Upper lobe of left lung (tissue), 4 donors: ENCODE measurements at regions not wholly inside any gene's neighbourhood (a gene's known extent, or its start where the extent isn't known, plus 50 kb on each side); places are given as distances from the start of the nearest gene placed in this dataset.

ENCODE experiments used
- POLR2A ChIP-seq, 4 donors: fragments of 450-650 bp; IDR thresholded peaks; one replicate each; pipeline ENCODE4 v1.5.1; 2016 to 2017; ENCODE audit warnings: antibody characterized with exemption in 4 of 4, mild to moderate bottlenecking in 2 of 4
- POLR2AphosphoS5 ChIP-seq, 2 donors: sonication (generic); formaldehyde crosslinking; IDR thresholded peaks; one replicate each; pipeline ENCODE4 v1.5.1; 2017; ENCODE audit warnings: antibody characterized with exemption in 2 of 2
- TF ChIP-seq, protein P1 (sequence below), 6 experiments: fragments of 450-650 bp in 4 of 6; fragments of 200-600 bp in 2 of 6; sonication (generic) in 2 of 6; IDR thresholded peaks; one replicate each; pipeline ENCODE4 v1.5.1; 2016 to 2019; ENCODE audit warnings: antibody characterized with exemption in 6 of 6

DNA sequence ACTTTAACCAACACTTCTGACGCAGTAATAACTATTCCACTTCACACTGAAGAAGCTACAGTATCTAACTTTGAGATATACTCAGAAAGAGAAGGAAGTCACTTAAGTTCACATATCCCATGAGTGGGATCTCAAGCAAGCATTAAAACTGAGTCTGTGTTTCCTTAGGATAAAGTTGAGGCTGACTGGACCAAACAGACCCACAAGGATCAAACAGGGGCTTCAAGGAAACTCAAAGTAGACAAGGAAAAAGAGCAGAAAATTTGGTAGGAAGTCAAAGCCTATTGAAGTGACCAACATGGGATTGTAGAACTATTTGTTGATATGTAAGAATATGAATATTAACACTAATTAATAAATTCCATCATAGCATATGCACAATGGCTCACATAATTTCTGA, 294.9 kb downstream of the ADGB start:
- TF ChIP-seq, protein P1, sequence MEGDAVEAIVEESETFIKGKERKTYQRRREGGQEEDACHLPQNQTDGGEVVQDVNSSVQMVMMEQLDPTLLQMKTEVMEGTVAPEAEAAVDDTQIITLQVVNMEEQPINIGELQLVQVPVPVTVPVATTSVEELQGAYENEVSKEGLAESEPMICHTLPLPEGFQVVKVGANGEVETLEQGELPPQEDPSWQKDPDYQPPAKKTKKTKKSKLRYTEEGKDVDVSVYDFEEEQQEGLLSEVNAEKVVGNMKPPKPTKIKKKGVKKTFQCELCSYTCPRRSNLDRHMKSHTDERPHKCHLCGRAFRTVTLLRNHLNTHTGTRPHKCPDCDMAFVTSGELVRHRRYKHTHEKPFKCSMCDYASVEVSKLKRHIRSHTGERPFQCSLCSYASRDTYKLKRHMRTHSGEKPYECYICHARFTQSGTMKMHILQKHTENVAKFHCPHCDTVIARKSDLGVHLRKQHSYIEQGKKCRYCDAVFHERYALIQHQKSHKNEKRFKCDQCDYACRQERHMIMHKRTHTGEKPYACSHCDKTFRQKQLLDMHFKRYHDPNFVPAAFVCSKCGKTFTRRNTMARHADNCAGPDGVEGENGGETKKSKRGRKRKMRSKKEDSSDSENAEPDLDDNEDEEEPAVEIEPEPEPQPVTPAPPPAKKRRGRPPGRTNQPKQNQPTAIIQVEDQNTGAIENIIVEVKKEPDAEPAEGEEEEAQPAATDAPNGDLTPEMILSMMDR (IDR thresholded peaks at IDR 0.05) = no peak
- TF ChIP-seq POLR2AphosphoS5 (IDR thresholded peaks at IDR 0.05) = no peak
- TF ChIP-seq POLR2A (IDR thresholded peaks at IDR 0.05) = no peak
